BLaER1 (cell line): ENCODE measurements at regions not wholly inside any gene's neighbourhood (a gene's known extent, or its start where the extent isn't known, plus 50 kb on each side); places are given as distances from the start of the nearest gene placed in this dataset.

Experiments used
- H3K27ac ChIP-seq: shearing (Covaris generic); formaldehyde crosslinking; 2 replicates; pipeline ENCODE4 v1.8.1; 2022
- H3K27me3 ChIP-seq: shearing (Covaris generic); formaldehyde crosslinking; 2 replicates; pipeline ENCODE4 v1.8.1; 2022
- H3K36me3 ChIP-seq: shearing (Covaris generic); formaldehyde crosslinking; 2 replicates; pipeline ENCODE4 v1.8.1; 2022
- H3K4me1 ChIP-seq: shearing (Covaris generic); formaldehyde crosslinking; 2 replicates; pipeline ENCODE4 v1.8.1; 2022
- H3K4me2 ChIP-seq: shearing (Covaris generic); formaldehyde crosslinking; 2 replicates; pipeline ENCODE4 v1.8.1; 2022
- H3K4me3 ChIP-seq: shearing (Covaris generic); formaldehyde crosslinking; 2 replicates; pipeline ENCODE4 v1.8.1; 2022
- H3K9ac ChIP-seq: shearing (Covaris generic); formaldehyde crosslinking; 2 replicates; pipeline ENCODE4 v1.8.1; 2022
- H3K9me3 ChIP-seq: shearing (Covaris generic); formaldehyde crosslinking; 2 replicates; pipeline ENCODE4 v1.8.1; 2022
- H4K20me1 ChIP-seq: shearing (Covaris generic); formaldehyde crosslinking; 2 replicates; pipeline ENCODE4 v1.8.1; 2022
- Cebpa-rat ChIP-seq: shearing (Covaris generic); IDR thresholded peaks from 2 replicates; pipeline ENCODE4 v1.8.1; 2022

DNA sequence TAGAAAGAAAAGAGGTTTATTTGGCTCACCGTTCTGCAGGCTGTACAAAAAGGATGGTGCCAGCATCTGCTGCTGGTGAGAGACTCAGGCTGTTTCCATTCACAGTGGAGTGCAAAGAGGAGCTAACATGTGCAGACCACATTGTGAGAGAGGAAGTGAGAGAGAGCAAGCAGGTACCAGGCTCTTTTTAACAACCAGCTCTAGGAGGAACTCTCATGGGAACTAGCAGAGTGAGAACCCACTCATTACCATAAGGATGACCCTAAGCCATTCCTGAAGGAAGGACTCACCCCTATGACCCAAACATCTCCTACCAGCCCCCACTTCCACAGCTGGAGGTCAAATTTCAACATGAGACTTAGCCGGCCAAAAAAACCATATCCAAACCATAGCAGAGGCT, 158.6 kb upstream of the ADGRL3 start:
- H3K4me1 ChIP-seq, result no peaks in the 10 kb centered on the region
- H3K4me3 ChIP-seq, result no peak overlapping the region
- H3K9ac ChIP-seq, result no peak overlapping the region
- H4K20me1 ChIP-seq, result no peaks in the 10 kb centered on the region
- no peaks in the 10 kb centered on the region for H3K27me3 ChIP-seq
- no peaks in the 10 kb centered on the region for H3K36me3 ChIP-seq
- no peak overlapping the region for H3K27ac ChIP-seq
- no peak overlapping the region for H3K4me2 ChIP-seq
- TF ChIP-seq Cebpa-rat, result no peak
- H3K9me3 ChIP-seq, result no peaks in the 10 kb centered on the region

DNA sequence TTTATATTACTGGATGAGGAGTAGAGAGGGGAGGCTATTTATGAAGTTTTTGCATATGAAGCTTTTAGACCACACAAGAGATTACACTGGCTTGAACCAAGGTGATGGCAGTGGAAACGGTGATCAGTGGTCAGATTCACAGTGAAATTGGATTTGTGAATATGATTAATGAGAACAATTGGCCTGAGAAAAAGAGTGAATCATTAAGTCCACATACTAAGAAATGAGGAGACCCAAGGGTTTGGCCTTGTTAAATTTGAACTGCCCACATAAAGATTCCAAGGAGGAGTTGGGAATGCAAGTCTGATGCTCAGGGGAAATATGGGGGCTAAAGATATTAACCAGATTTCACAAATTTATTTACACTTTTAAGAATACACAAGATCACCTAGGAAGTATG, 155.3 kb upstream of the ADGRL3 start:
- Histone ChIP-seq H3K36me3 (no peaks in the 10 kb centered on the region), H4K20me1 (no peaks in the 10 kb centered on the region), H3K27ac (no peak overlapping the region), H3K4me2 (no peak overlapping the region), H3K4me1 (no peaks in the 10 kb centered on the region), H3K4me3 (no peak overlapping the region), H3K9ac (no peak overlapping the region), H3K27me3 (no peaks in the 10 kb centered on the region), H3K9me3 (no peaks in the 10 kb centered on the region)
- TF ChIP-seq Cebpa-rat, result no peak

DNA sequence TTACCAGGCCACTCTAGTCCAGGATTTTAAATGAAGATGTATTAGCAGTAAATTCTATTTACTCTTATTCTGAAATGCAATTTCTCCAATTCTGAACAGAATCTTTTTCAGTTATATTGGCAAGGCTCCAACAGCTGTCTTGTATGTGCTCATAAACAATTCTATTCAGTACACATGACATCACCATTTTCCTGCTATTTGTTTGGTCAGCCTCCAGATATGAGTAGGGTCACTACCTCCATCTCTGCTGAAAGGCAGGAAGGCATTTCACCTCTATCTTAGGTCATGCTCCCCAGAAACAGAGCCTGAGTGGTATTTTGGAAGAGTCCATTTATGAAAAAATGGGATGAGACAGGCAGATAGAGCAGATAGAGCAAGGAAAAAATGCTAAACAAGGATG, 151.1 kb upstream of the ADGRL3 start:
- Histone ChIP-seq H4K20me1 (no peaks in the 10 kb centered on the region), H3K27ac (no peak overlapping the region), H3K4me3 (no peak overlapping the region), H3K4me1 (no peaks in the 10 kb centered on the region), H3K27me3 (no peaks in the 10 kb centered on the region), H3K9me3 (no peaks in the 10 kb centered on the region), H3K9ac (no peak overlapping the region), H3K4me2 (no peak overlapping the region), H3K36me3 (no peaks in the 10 kb centered on the region)
- TF ChIP-seq Cebpa-rat, result no peak

DNA sequence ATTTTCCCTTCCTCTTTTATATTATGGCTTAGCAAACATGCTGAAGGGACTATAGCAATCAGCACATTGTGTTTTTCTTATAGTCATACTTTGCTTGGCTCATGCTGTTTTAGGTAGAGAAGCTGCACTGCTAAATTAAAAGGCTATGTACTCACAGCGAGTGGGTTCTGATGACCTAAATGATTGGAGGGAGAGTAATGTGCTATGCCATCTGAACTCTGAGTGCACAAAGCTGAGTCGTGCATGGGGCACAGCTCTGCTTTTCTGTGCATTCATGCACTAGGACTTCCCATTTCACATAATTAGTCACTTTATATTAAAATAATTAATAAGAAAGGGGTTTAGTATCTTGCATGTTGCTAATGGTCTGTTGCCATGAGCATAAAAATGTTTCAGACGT, 132.7 kb upstream of the ADGRL3 start:
- no peak for TF ChIP-seq Cebpa-rat
- Histone ChIP-seq H3K4me3 (no peak overlapping the region), H3K4me1 (no peaks in the 10 kb centered on the region), H4K20me1 (no peaks in the 10 kb centered on the region), H3K27me3 (no peaks in the 10 kb centered on the region), H3K36me3 (no peaks in the 10 kb centered on the region), H3K4me2 (no peak overlapping the region), H3K9me3 (no peaks in the 10 kb centered on the region), H3K27ac (no peak overlapping the region), H3K9ac (no peak overlapping the region)

DNA sequence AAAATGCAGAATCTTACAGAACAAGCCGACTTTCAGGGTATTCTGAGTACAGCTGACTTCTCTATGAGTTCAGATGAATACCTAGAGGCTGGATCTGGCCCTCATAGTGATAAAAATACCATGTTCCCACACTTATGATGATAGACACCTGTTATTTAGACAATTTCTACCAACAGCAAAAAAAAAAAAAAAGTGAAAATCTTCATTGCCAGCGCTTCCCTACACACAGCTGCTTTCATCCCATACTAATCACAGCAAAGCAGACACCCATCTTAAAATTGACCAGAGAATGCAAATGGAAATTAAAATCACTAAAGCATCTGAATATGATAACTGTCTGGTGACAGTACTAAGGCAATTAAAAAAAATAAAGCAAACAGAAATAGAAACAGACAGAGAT, 132.1 kb upstream of the ADGRL3 start:
- TF ChIP-seq Cebpa-rat, result no peak
- H3K4me3 ChIP-seq, result no peak overlapping the region
- H3K9me3 ChIP-seq, result no peaks in the 10 kb centered on the region
- no peaks in the 10 kb centered on the region for H3K27me3 ChIP-seq
- no peak overlapping the region for H3K27ac ChIP-seq
- no peak overlapping the region for H3K4me2 ChIP-seq
- H3K4me1 ChIP-seq, result no peaks in the 10 kb centered on the region
- H3K9ac ChIP-seq, result no peak overlapping the region
- no peaks in the 10 kb centered on the region for H4K20me1 ChIP-seq
- H3K36me3 ChIP-seq, result no peaks in the 10 kb centered on the region

DNA sequence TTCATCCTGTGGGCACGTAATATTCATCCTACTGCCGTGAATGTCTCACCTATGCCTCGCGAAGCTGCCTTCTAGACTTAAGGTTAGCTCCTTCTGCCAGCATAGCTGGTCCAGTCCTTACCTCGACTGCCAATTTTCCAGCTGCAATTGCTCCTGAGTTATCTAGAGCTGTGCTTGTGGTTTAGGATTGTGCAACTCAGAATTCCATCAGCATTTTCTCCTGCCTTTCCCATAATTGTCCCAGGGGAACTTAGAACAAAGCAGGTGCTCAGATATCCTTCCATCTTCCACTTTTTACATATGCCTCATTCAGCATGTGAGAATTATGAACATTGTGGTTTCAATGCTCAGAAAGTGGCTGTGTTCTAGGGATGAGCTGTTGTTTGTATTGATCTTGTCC, 131.4 kb upstream of the ADGRL3 start:
- no peaks in the 10 kb centered on the region for H3K27me3 ChIP-seq
- H3K9ac ChIP-seq, result no peak overlapping the region
- H3K36me3 ChIP-seq, result no peaks in the 10 kb centered on the region
- H3K4me2 ChIP-seq, result no peak overlapping the region
- no peak overlapping the region for H3K27ac ChIP-seq
- TF ChIP-seq Cebpa-rat, result no peak
- no peak overlapping the region for H3K4me3 ChIP-seq
- no peaks in the 10 kb centered on the region for H3K4me1 ChIP-seq
- H3K9me3 ChIP-seq, result no peaks in the 10 kb centered on the region
- no peaks in the 10 kb centered on the region for H4K20me1 ChIP-seq

DNA sequence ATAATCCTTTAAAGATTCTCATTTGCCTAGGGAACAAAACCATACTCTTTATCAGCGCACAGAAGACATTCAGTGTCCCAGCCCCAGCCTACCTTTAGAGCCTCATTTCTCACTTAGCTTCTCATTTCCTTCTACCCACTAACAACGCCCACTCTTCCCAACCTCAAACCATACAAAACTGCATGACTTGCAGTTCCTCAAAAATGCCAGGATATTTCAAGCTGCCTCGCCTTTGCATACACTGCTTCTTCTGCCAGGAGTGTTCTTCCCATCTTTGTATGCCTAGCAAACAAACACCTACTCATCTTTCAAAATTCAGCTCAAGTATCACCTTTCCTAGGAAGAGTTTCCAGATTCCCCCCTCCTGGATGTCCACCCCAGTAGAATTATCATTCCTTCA, 129.9 kb upstream of the ADGRL3 start:
- no peak for TF ChIP-seq Cebpa-rat
- Histone ChIP-seq H3K36me3 (no peaks in the 10 kb centered on the region), H3K4me1 (no peaks in the 10 kb centered on the region), H3K4me3 (no peak overlapping the region), H3K9me3 (no peaks in the 10 kb centered on the region), H3K27ac (no peak overlapping the region), H4K20me1 (no peaks in the 10 kb centered on the region), H3K4me2 (no peak overlapping the region), H3K27me3 (no peaks in the 10 kb centered on the region), H3K9ac (no peak overlapping the region)

DNA sequence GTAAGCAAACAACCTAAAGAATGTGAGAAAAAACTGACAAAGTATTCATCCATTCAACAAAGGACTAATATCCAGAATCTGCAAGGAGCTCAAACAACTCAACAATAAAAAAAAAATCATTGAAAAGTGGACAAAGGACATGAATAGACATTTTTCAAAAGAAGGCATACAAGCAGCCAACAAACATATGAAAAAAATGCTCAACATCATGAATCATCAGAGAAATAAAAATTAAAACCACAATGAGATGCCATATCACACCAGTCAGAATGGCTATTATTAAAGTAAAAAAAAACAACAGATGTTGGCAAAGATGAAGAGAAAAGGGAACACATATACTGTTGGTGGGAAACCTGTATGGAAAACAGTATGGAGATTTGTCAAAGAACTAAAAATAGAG, 120.7 kb upstream of the ADGRL3 start:
- H3K27ac ChIP-seq, result no peak overlapping the region
- H4K20me1 ChIP-seq, result no peaks in the 10 kb centered on the region
- no peak overlapping the region for H3K9ac ChIP-seq
- no peak for TF ChIP-seq Cebpa-rat
- no peaks in the 10 kb centered on the region for H3K27me3 ChIP-seq
- H3K36me3 ChIP-seq, result no peaks in the 10 kb centered on the region
- no peak overlapping the region for H3K4me3 ChIP-seq
- no peak overlapping the region for H3K4me2 ChIP-seq
- H3K4me1 ChIP-seq, result no peaks in the 10 kb centered on the region
- H3K9me3 ChIP-seq, result no peaks in the 10 kb centered on the region

DNA sequence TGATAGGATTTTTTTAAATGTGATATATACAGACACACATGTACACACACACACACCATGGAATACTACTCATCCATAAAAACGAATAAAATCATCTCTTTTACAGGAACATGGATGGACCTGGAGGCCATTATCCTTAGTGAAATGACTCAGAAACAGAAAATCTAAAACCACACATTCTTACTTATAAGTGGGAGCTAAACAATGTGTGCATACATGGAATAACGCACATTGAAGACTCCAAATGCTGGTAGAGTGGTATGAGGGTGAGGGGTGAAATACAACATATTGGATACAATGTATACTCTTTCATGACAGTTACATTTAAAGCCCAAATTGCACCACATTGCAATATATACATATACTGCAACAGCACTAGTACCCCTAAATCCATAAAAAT, 120.2 kb upstream of the ADGRL3 start:
- Histone ChIP-seq H3K27ac (no peak overlapping the region), H3K4me3 (no peak overlapping the region), H3K27me3 (no peaks in the 10 kb centered on the region), H3K4me1 (no peaks in the 10 kb centered on the region), H3K9me3 (no peaks in the 10 kb centered on the region), H3K4me2 (no peak overlapping the region), H3K36me3 (no peaks in the 10 kb centered on the region), H4K20me1 (no peaks in the 10 kb centered on the region), H3K9ac (no peak overlapping the region)
- no peak for TF ChIP-seq Cebpa-rat

DNA sequence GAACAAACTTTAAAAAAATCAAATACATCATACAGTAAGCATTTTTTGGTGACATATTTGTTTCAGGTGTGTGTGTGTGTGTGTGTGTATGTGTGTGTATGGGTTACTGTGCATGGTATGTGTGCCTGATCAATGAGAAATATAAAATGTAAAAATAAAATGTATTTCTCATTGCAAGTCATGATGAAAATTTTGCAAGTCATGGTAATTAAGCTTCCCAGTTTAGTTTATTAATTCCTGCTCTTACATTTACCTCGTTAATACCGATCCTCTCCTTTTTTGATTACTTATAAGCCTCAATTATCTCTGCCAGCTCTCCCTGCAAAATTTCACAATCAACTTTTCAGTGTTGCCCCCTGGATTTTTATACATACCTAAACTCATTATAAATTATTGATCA, 114.6 kb upstream of the ADGRL3 start:
- Histone ChIP-seq H4K20me1 (no peaks in the 10 kb centered on the region), H3K9me3 (no peaks in the 10 kb centered on the region), H3K4me1 (no peaks in the 10 kb centered on the region), H3K4me2 (no peak overlapping the region), H3K27ac (no peak overlapping the region), H3K4me3 (no peak overlapping the region), H3K36me3 (no peaks in the 10 kb centered on the region), H3K9ac (no peak overlapping the region), H3K27me3 (no peaks in the 10 kb centered on the region)
- TF ChIP-seq Cebpa-rat, result no peak

DNA sequence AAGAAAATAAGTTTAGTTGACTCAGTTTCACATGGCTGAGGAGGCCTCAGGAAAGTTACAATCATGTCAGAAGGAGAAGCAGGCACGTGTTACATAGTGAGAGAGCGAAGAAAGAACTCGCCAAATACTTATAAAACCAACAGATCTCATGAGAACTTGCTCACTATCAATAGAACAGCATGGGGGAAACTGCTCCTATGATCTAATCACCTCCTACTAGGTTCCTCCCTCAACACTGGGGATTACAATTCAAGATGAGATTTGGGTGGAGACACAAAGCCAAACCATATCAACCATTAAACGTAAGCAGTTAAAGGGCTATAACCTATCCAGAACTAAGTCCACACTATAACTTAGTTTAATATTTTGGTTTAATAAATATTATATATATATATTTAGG, 113.8 kb upstream of the ADGRL3 start:
- Histone ChIP-seq H3K4me3 (no peak overlapping the region), H3K27me3 (no peaks in the 10 kb centered on the region), H3K4me1 (no peaks in the 10 kb centered on the region), H3K4me2 (no peak overlapping the region), H3K9me3 (no peaks in the 10 kb centered on the region), H3K36me3 (no peaks in the 10 kb centered on the region), H3K9ac (no peak overlapping the region), H4K20me1 (no peaks in the 10 kb centered on the region), H3K27ac (no peak overlapping the region)
- no peak for TF ChIP-seq Cebpa-rat
